ENCODE measurements at regions not wholly inside any gene's neighbourhood (a gene's known extent, or its start where the extent isn't known, plus 50 kb on each side); places are given as distances from the start of the nearest gene placed in this dataset.

- no peak for DNase-seq (ENCODE audit: low read depth in 2 of 2)
Observed at GRCh38 chr16:72508191-72508590, 336.2 kb upstream of the PMFBP1 start.

GRCh38 chr16:72502594-72503005, 330.6 kb upstream of the PMFBP1 start:
- DNase-seq (ENCODE audit: low read depth in 2 of 2), result no peak

GRCh38 chr16:72501739-72502593, 330.0 kb upstream of the PMFBP1 start:
- DNase-seq (ENCODE audit: low read depth in 2 of 2), result peak in 1 of 2 donors; percentile 4

- no peak for DNase-seq (ENCODE audit: low read depth in 2 of 2)
Observed at GRCh38 chr16:72500545-72500944, 328.6 kb upstream of the PMFBP1 start.

GRCh38 chr16:72493716-72494415, 321.9 kb upstream of the PMFBP1 start:
- DNase-seq (ENCODE audit: low read depth in 2 of 2), result no peak

- no peak for DNase-seq (ENCODE audit: low read depth in 2 of 2)
Observed at GRCh38 chr16:72487283-72487682, 315.3 kb upstream of the PMFBP1 start.

- no peak for DNase-seq (ENCODE audit: low read depth in 2 of 2)
Observed at GRCh38 chr16:72482695-72483094, 310.7 kb upstream of the PMFBP1 start.

GRCh38 chr16:72481419-72481818, 309.5 kb upstream of the PMFBP1 start:
- no peak for DNase-seq (ENCODE audit: low read depth in 2 of 2)

- DNase-seq (ENCODE audit: low read depth in 2 of 2), result no peak
Observed at GRCh38 chr16:72480911-72481310, 309.0 kb upstream of the PMFBP1 start.

- no peak for DNase-seq (ENCODE audit: low read depth in 2 of 2)
Observed at GRCh38 chr16:72475688-72476087, 303.7 kb upstream of the PMFBP1 start.

GRCh38 chr16:72474501-72475123, 302.7 kb upstream of the PMFBP1 start:
- DNase-seq (ENCODE audit: low read depth in 2 of 2), result no peak

GRCh38 chr16:72473631-72474030, 301.7 kb upstream of the PMFBP1 start:
- no peak for DNase-seq (ENCODE audit: low read depth in 2 of 2)

- no peak for DNase-seq (ENCODE audit: low read depth in 2 of 2)
Observed at GRCh38 chr16:72471317-72471924, 299.5 kb upstream of the PMFBP1 start.

GRCh38 chr16:72470541-72470940, 298.6 kb upstream of the PMFBP1 start:
- no peak for DNase-seq (ENCODE audit: low read depth in 2 of 2)

- no peak for DNase-seq (ENCODE audit: low read depth in 2 of 2)
Observed at GRCh38 chr16:72469932-72470331, 298.0 kb upstream of the PMFBP1 start.

GRCh38 chr16:72468582-72468981, 296.6 kb upstream of the PMFBP1 start:
- DNase-seq (ENCODE audit: low read depth in 2 of 2), result no peak

GRCh38 chr16:72467157-72467759, 295.3 kb upstream of the PMFBP1 start:
- DNase-seq (ENCODE audit: low read depth in 2 of 2), result no peak

GRCh38 chr16:72464597-72465368, 292.8 kb upstream of the PMFBP1 start:
- no peak for DNase-seq (ENCODE audit: low read depth in 2 of 2)

GRCh38 chr16:72464052-72464451, 292.1 kb upstream of the PMFBP1 start:
- no peak for DNase-seq (ENCODE audit: low read depth in 2 of 2)

GRCh38 chr16:72458035-72458434, 286.1 kb upstream of the PMFBP1 start:
- no peak for DNase-seq (ENCODE audit: low read depth in 2 of 2)
